Naive B cell (primary cell): ENCODE measurements at regions not wholly inside any gene's neighbourhood (a gene's known extent, or its start where the extent isn't known, plus 50 kb on each side); places are given as distances from the start of the nearest gene placed in this dataset.

ENCODE experiments used
- ATAC-seq, 2 donors: fragments of 150-1000 bp; cut with Tn5 transposase; 2 replicates each; pipeline ENCODE4 v1.10.0; 2021; ENCODE audit warnings: low read depth in 2 of 2, mild to moderate bottlenecking in 2 of 2, moderate library complexity in 2 of 2
- DNase-seq: peaks from one replicate; pipeline ENCODE4 v3.0.0; 2022
- H3K27ac Mint-ChIP-seq, 6 donors: one replicate each; pipeline ENCODE4 v1.8.0; 2020 to 2022; ENCODE audit warnings: mild to moderate bottlenecking in 6 of 6, mixed read lengths in 6 of 6, moderate library complexity in 5 of 6, inconsistent platforms in 2 of 6
- H3K27me3 Mint-ChIP-seq, 3 donors: one replicate each; pipeline ENCODE4 v1.8.0; 2021 to 2022; ENCODE audit warnings: mixed read lengths in 3 of 3, mild to moderate bottlenecking in 1 of 3
- H3K36me3 Mint-ChIP-seq, 2 donors: one replicate each; pipeline ENCODE4 v1.8.0; 2020 to 2022; ENCODE audit warnings: mixed read lengths in 2 of 2, inconsistent platforms in 1 of 2, mild to moderate bottlenecking in 1 of 2
- H3K4me1 Mint-ChIP-seq, 3 donors: one replicate each; pipeline ENCODE4 v1.8.0; 2020 to 2022; ENCODE audit warnings: mixed read lengths in 3 of 3, inconsistent platforms in 1 of 3, mild to moderate bottlenecking in 1 of 3, moderate library complexity in 1 of 3
- H3K4me3 Mint-ChIP-seq, 8 donors: one replicate each; pipeline ENCODE4 v1.8.0; 2020 to 2022; ENCODE audit warnings: mild to moderate bottlenecking in 8 of 8, mixed read lengths in 8 of 8, moderate library complexity in 8 of 8, inconsistent platforms in 2 of 8
- H3K9me3 Mint-ChIP-seq, 7 donors: one replicate each; pipeline ENCODE4 v1.8.0; 2020 to 2022; ENCODE audit warnings: mixed read lengths in 7 of 7, mild to moderate bottlenecking in 5 of 7, inconsistent platforms in 2 of 7, moderate library complexity in 1 of 7

DNA sequence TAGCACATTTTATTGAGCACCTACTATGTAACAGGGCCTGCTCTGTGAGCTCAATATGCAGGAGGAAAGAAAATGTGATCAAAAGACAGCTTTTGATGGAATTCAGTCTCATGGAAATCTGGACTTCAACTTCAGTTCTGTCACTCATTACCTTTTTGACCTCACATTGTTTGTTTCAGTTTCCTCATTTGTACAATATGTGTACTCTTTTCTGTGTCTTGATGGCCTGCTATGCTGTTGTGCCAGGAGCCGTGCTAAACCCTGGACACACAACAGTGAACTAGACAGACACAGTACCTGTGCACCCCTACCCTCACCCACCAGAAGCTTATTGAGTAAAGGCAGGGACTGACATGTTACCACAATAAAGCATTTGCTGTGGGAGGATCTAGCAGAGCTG, 162.9 kb upstream of the FGGY start:
- DNase-seq (no peak), ATAC-seq (no peak)
- H3K4me3 Mint-ChIP-seq, result no peak overlapping the region
- H3K27me3 Mint-ChIP-seq, result no peaks in the 10 kb centered on the region
- H3K27ac Mint-ChIP-seq, result peak overlapping the region in 1 of 6 donors; percentile 71
- peaks cover 25 to 35% (median 25%) of the 10 kb centered on the region in 3 donors for H3K4me1 Mint-ChIP-seq
- H3K9me3 Mint-ChIP-seq, result peaks cover 0 to 2% (median 0%) of the 10 kb centered on the region in 7 donors
- no peaks in the 10 kb centered on the region for H3K36me3 Mint-ChIP-seq

DNA sequence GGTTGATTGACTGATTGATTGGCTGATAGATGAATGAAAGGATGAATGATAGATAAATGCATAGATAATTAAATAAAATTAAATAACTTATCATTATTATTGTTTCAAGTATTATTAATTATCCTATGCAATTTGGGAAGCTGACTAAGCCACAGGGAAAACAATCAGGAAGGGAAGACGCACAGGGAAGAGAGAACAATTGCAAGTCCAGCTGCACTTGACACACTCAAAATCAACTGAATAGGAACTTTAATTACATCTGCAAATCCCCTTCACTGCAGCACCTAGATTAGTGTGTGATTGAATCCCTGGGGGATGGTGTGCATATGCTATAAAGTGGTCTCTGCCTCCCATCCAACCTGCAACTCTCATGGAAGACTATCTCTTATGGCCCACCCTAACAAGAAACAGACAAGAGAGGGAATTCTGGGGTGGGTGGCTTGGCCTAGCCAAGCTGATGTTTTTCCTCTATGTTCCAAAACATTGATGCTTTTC, 161.1 kb upstream of the FGGY start:
- peak overlapping the region in 2 of 6 donors; percentile 2 to 75 for H3K27ac Mint-ChIP-seq
- DNase-seq, result no peak
- no peaks in the 10 kb centered on the region for H3K27me3 Mint-ChIP-seq
- no peak overlapping the region for H3K4me3 Mint-ChIP-seq
- peaks cover 0 to 2% (median 0%) of the 10 kb centered on the region in 7 donors for H3K9me3 Mint-ChIP-seq
- peaks cover 25 to 35% (median 27%) of the 10 kb centered on the region in 3 donors for H3K4me1 Mint-ChIP-seq
- no peaks in the 10 kb centered on the region for H3K36me3 Mint-ChIP-seq
- no peak for ATAC-seq

- Mint-ChIP-seq H3K4me3 (peak overlapping the region in 7 of 8 donors; percentile 1 to 82 (median 49)), H3K36me3 (no peaks in the 10 kb centered on the region), H3K27me3 (no peaks in the 10 kb centered on the region), H3K9me3 (peaks cover 0 to 2% (median 0%) of the 10 kb centered on the region in 7 donors), H3K27ac (peak overlapping the region in 1 of 6 donors; percentile 44), H3K4me1 (peaks cover 25 to 35% (median 27%) of the 10 kb centered on the region in 3 donors)
- peak; percentile 32 to 56 for ATAC-seq
- no peak for DNase-seq
These were observed 160.2 kb upstream of the FGGY start for GRCh38 chr1:59136541-59137275.

DNA sequence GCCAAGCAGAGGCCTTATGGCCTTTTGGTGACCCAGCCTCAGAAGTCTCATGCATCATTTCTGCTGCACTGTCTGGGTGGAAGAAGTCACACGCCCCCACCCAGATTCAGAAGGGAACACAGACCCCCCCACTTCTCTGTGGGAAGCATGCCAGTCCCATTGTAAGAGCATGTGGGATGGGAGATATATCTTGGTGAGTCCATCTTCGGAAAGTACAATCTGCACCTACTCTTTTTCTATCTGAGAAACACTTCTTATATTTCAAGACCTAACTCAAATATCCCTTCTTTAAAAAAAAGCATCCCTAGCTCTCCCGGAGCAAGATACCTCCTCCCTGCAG, 159.6 kb upstream of the FGGY start:
- peak overlapping the region in 2 of 6 donors; percentile 44 to 54 for H3K27ac Mint-ChIP-seq
- no peaks in the 10 kb centered on the region for H3K36me3 Mint-ChIP-seq
- H3K9me3 Mint-ChIP-seq, result no peaks in the 10 kb centered on the region
- H3K27me3 Mint-ChIP-seq, result no peaks in the 10 kb centered on the region
- H3K4me3 Mint-ChIP-seq, result peak overlapping the region in 4 of 8 donors; percentile 8 to 70 (median 48)
- ATAC-seq, result no peak
- peaks cover 25 to 35% (median 27%) of the 10 kb centered on the region in 3 donors for H3K4me1 Mint-ChIP-seq
- no peak for DNase-seq

DNA sequence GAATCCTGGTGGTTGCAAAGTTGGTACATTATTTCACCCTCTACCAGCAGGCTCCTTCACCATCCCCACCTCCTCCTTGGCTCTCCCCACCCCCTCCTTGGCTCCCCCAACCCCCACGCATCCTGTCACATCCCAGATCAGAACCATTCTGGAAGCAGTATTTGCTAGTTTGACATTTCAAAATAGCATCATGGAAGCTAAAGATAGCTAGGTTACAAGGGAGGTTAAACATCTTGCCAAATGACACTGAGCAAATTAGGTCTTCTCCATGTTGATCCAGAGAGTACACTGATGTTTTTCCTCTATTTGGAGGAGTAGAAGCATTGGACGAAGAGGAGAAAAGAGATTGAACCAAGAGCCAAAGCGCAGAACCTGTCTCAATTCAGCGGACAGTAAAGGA, 158.9 kb upstream of the FGGY start:
- no peaks in the 10 kb centered on the region for H3K9me3 Mint-ChIP-seq
- peaks cover 30 to 39% (median 32%) of the 10 kb centered on the region in 3 donors for H3K4me1 Mint-ChIP-seq
- DNase-seq (no peak), ATAC-seq (no peak)
- peak overlapping the region in 1 of 6 donors; percentile 1 for H3K27ac Mint-ChIP-seq
- peak overlapping the region in 5 of 8 donors; percentile 19 to 67 (median 42) for H3K4me3 Mint-ChIP-seq
- H3K27me3 Mint-ChIP-seq, result no peaks in the 10 kb centered on the region
- no peaks in the 10 kb centered on the region for H3K36me3 Mint-ChIP-seq

DNA sequence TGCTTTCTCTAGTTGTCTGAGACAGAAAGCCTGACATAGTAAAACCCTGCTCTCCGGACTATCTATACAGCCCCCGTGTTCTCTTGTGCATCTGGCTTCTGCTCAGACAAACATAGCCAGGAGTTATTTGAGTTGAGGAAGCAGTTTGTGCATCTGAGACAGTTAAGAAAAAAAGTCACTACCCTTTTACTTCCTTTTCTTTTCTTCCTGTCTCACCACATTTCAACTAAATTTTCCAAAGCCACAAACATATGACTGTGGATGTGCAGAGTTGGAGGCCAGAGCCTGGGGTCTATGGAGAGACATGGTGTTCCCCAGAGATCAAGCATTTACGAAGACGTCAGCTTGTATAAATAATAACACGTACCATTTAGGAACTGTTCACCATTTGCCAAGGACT, 158.5 kb upstream of the FGGY start:
- H3K36me3 Mint-ChIP-seq, result no peaks in the 10 kb centered on the region
- H3K27ac Mint-ChIP-seq, result peak overlapping the region in 3 of 6 donors; percentile 1 to 69 (median 16)
- no peaks in the 10 kb centered on the region for H3K9me3 Mint-ChIP-seq
- DNase-seq (peak; percentile 6), ATAC-seq (peak; percentile 27 to 59)
- H3K4me1 Mint-ChIP-seq, result peaks cover 33 to 39% (median 33%) of the 10 kb centered on the region in 3 donors
- peak overlapping the region in 7 of 8 donors; percentile 10 to 67 (median 34) for H3K4me3 Mint-ChIP-seq
- no peaks in the 10 kb centered on the region for H3K27me3 Mint-ChIP-seq

- DNase-seq, result no peak
- Mint-ChIP-seq H3K27ac (peak overlapping the region in 1 of 6 donors; percentile 65), H3K27me3 (no peaks in the 10 kb centered on the region), H3K4me3 (peak overlapping the region in 1 of 8 donors; percentile 80), H3K9me3 (no peaks in the 10 kb centered on the region), H3K36me3 (no peaks in the 10 kb centered on the region), H3K4me1 (peaks cover 33 to 39% (median 38%) of the 10 kb centered on the region in 3 donors)
- ATAC-seq, result no peak
These were observed 157.5 kb upstream of the FGGY start for GRCh38 chr1:59139396-59139795.

DNA sequence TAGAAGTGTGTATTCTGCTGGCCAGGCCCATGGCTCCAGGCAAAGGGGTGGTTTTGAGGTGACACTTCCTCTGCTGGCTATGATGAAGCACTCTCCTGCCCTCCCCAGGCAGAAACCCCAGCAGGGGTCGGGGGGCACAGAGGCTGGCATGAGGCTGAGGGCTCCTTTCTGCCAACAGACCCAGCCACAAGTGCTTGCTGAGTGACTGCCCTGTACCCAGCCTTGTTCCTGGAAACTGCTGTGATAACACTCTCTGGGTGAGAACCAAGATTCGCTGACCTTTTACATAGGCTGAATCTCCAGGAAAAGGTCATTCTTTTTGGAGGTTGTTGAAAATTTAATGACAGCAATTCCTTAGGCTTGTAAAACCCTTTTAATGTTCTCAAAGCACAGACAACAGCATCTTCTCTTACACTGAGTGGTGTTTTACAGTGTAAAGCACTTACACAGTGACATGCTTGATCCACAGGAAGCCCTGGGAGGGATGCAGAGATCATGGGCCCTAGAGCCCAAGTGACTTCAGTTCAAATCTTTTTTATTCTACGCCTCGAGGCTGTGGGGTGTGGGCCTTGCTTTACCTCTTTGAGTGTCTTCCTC, 155.5 kb upstream of the FGGY start:
- H3K27ac Mint-ChIP-seq, result peak overlapping the region in 1 of 6 donors; percentile 22
- no peaks in the 10 kb centered on the region for H3K9me3 Mint-ChIP-seq
- H3K4me1 Mint-ChIP-seq, result peaks cover 31 to 35% (median 32%) of the 10 kb centered on the region in 3 donors
- no peaks in the 10 kb centered on the region for H3K27me3 Mint-ChIP-seq
- ATAC-seq (no peak), DNase-seq (no peak)
- no peaks in the 10 kb centered on the region for H3K36me3 Mint-ChIP-seq
- H3K4me3 Mint-ChIP-seq, result no peak overlapping the region

GRCh38 chr1:59142311-59143132, 154.4 kb upstream of the FGGY start:
- peaks cover 27 to 30% (median 29%) of the 10 kb centered on the region in 3 donors for H3K4me1 Mint-ChIP-seq
- no peak for ATAC-seq
- no peaks in the 10 kb centered on the region for H3K27me3 Mint-ChIP-seq
- no peak overlapping the region for H3K4me3 Mint-ChIP-seq
- H3K27ac Mint-ChIP-seq, result peak overlapping the region in 4 of 6 donors; percentile 0 to 72 (median 23)
- DNase-seq, result no peak
- H3K36me3 Mint-ChIP-seq, result no peaks in the 10 kb centered on the region
- no peaks in the 10 kb centered on the region for H3K9me3 Mint-ChIP-seq

DNA sequence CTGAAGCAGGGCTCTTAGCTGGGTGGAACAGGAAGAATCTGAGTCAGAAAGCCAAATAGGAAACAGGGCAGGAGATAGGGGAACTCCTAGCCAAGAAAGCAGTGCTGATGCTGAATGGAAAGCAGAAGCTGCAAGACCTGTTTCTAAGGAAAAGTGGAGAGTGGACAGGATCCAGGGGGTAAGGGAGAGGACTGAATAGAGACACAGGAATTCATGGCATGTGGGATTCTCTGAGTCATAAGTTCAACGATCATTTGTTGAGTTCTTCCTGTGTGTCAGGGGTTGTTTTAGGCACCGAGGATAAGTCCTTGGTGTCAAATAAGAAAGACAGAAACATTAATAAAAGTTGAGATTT, 153.8 kb upstream of the FGGY start:
- H3K4me3 Mint-ChIP-seq, result peak overlapping the region in 1 of 8 donors; percentile 6
- DNase-seq, result no peak
- H3K36me3 Mint-ChIP-seq, result no peaks in the 10 kb centered on the region
- peaks cover 21 to 28% (median 26%) of the 10 kb centered on the region in 3 donors for H3K4me1 Mint-ChIP-seq
- H3K27me3 Mint-ChIP-seq, result no peaks in the 10 kb centered on the region
- H3K9me3 Mint-ChIP-seq, result no peaks in the 10 kb centered on the region
- peak overlapping the region in 2 of 6 donors; percentile 0 to 3 for H3K27ac Mint-ChIP-seq
- no peak for ATAC-seq

DNA sequence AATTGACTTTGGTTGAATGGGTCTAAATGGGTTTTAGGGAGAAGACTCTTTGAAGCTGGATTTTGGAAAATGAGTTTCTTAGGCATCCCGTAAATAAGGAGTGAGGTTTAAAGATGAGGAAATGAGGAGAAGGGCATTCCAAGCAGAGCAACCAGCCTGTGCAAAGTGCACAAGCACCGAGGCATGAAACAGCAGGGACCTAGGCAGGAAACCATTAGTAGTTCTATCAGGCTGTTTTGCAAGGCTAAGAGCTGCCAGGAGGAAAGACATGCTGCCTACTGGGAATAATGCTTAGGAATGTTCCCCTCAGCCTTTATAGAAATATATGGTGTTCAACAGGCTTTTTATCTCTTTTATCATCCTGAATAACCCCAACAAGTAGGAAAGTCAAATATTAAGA, 153.1 kb upstream of the FGGY start:
- Mint-ChIP-seq H3K27ac (no peak overlapping the region), H3K27me3 (no peaks in the 10 kb centered on the region), H3K4me3 (no peak overlapping the region), H3K36me3 (no peaks in the 10 kb centered on the region), H3K9me3 (no peaks in the 10 kb centered on the region), H3K4me1 (peaks cover 14 to 21% (median 19%) of the 10 kb centered on the region in 3 donors)
- no peak for ATAC-seq
- DNase-seq, result no peak

GRCh38 chr1:59144959-59145358, 151.9 kb upstream of the FGGY start:
- H3K36me3 Mint-ChIP-seq, result no peaks in the 10 kb centered on the region
- H3K4me3 Mint-ChIP-seq, result no peak overlapping the region
- no peak overlapping the region for H3K27ac Mint-ChIP-seq

GRCh38 chr1:59146056-59146455, 150.8 kb upstream of the FGGY start:
- no peaks in the 10 kb centered on the region for H3K9me3 Mint-ChIP-seq
- H3K27me3 Mint-ChIP-seq, result no peaks in the 10 kb centered on the region
- peaks cover 19 to 28% (median 24%) of the 10 kb centered on the region in 3 donors for H3K4me1 Mint-ChIP-seq
- ATAC-seq (no peak), DNase-seq (no peak)
- H3K36me3 Mint-ChIP-seq, result no peaks in the 10 kb centered on the region
- H3K4me3 Mint-ChIP-seq, result peak overlapping the region; percentile 84 to 97 (median 93)
- peak overlapping the region in 4 of 6 donors; percentile 88 to 97 (median 94) for H3K27ac Mint-ChIP-seq

More at GRCh38 chr1:59144959-59145358, 151.9 kb upstream of the FGGY start:
- DNase-seq (no peak), ATAC-seq (no peak)
- H3K4me1 Mint-ChIP-seq, result peaks cover 12 to 21% (median 17%) of the 10 kb centered on the region in 3 donors
- no peaks in the 10 kb centered on the region for H3K27me3 Mint-ChIP-seq
- H3K9me3 Mint-ChIP-seq, result no peaks in the 10 kb centered on the region
